HG03159 (cell line): ENCODE measurements at regions not wholly inside any gene's neighbourhood (a gene's known extent, or its start where the extent isn't known, plus 50 kb on each side); places are given as distances from the start of the nearest gene placed in this dataset.
"Not testable (repeated sequence)": the region's sequence is repeated elsewhere in the genome, so short reads cannot be mapped to it uniquely, and the experiment has no call there.

ENCODE experiments used
- ATAC-seq: cut with Tn5 transposase; IDR thresholded peaks from one replicate; pipeline ENCODE4 v1.9.1; 2021; ENCODE audit warnings: mild to moderate bottlenecking, moderate library complexity; ENCODE audit not compliant: unreplicated experiment

DNA sequence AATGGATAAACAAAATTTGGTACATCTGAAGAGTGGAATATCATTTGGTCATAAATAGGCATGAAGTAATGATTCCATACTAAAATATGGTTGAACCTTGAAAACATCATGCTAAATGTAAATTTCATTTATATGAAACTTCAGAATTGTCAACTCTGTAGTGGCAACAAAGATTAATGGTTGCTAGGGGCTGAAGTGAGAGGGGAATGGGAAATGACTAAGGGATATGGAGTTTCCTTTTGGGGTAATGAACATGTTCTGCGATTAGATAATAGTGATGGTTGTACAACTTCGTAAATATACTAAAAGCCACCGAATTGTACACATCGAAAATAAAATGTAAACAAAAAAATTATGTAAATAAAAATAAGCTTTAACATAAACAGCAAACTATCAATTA lies 384.1 kb upstream of the STEAP1 start:
- no peak for ATAC-seq

DNA sequence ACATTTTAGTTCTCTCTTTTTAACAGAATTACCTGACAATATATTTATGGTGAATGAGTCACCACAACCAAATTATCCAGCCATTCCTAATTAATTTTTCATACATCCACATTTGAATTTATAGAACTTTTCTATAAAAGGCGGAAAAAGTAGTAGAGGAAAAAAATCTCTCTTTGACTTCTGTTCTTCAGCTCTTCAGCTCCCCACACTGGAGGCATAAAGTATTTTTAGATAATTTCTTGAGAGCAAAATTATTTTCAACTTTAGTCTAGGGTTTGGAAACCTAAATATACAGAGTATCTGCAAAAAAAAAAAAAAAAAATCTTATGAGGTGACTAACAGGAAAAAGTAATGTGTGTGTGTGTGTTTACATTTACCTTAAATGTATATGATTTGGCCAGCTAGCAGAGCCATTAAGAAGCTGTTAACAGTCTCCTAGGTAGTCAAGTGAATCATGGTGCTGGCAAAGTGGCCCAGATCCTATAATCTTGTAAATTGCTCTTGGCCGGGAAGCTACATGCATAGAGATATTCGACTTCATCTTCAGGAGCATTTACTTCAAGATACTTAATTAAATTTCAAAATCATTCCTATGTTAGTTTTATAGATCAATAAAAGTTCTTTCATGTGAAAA lies 383.1 kb upstream of the STEAP1 start:
- ATAC-seq = no peak

DNA sequence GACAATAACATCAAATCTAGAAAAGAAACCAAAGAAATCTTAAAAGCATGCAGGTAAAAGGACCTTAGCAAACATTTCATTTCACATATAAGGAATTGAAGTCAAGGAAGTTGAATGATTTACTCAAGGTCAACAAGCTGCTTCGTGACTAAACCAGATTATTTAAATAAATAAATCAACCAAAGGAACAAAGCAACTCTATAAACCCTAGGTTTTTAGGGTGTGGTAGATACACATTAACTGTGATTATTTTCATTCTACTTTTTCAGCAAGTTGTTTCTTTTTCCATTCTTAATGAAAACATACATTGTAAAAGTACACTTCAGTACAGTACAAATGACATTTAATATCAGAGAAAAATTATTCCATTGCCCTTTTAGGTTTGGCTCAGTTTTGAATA lies 382.0 kb upstream of the STEAP1 start:
- no peak for ATAC-seq

DNA sequence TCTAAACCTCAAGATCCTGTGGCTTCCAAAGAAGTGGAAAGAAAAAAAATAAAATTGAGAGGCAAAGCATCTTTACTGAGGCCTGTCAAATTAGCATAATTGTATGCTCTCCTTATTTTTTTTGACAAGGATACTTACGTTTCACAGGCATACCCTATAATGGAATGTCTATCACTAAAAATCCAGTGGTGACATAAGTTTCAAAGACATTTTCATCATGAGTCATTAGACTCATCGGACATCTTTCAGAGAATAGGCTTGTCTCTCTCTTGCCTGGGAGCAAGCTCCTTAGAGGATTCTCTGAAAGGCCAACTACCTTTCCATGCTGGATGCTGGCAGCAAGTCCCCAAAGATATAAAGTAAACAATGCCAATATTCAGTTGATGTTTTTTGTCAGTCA lies 380.7 kb upstream of the STEAP1 start:
- ATAC-seq = no peak

DNA sequence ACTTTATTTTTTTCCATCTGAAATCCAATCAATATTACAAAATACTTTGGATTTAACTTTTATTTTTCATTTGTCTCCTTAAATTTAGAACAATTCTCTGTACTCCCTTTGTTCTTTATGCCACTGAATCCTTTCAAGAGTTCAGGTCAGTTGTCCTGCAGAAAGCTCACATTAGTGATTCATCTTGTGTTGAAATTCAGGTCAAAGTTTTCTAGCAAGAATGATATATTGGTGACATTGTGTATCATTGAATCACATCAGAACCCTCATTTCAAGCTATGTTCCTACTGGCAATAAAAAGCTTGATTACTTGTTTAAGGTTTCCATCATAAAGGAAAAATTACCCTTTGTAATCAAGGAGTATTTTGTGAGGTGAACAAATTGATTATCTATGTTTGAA lies 378.8 kb upstream of the STEAP1 start:
- ATAC-seq = no peak

DNA sequence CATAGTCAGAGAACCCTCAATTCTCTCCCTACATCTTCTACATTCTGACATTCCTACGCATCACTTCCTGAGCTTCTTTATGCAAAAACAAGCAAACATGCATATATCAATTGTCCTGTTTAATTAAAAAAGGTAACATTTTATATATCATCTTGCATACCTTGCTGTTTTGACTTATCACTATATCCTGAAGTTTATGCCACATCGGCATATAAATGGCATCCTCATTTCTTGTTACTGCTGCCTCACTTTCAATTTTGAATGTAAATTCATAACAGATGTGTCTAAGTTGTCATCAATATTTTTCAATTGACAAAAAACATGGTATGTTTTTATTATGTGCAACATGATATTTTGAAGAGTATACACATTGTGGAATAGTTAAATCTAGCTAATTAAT lies 377.3 kb upstream of the STEAP1 start:
- no peak for ATAC-seq

DNA sequence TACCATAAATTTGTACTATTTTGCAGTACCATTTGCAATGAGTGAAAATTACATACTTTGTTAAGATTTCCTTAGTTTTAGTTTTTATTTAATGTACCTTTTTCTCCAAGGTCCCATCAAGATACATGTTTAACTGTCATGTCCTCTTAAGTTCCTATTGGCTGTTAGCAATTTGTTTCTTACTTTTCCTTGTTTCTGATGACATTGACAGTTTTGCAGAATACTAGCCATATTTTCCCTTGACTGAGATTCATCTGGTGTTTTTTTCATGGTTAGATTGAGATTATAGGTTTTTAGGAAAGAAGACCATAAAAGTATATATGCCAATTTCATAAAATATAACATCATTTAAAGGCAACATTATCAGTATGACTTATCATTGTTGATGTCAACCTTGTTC lies 376.8 kb upstream of the STEAP1 start:
- ATAC-seq = no peak

DNA sequence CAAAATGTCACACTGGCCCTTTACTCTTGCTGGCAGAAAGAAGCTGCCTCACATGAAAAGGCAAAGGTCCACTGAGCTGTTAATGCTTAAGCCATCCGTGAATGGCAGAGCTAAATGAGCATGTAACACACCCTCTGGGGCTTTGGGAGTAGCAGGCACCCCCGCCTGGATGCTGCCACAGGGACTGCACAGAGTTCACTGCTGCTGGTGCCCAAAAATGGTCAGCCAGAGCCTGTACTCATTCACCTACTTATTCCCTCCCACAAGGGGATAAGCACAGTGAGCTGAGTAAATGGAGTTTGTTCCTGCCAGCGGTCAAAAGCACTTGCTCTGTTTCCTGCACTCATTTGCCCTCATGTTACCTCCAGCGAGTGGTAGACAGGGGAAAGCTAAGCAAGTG lies 374.0 kb upstream of the STEAP1 start:
- ATAC-seq = no peak

DNA sequence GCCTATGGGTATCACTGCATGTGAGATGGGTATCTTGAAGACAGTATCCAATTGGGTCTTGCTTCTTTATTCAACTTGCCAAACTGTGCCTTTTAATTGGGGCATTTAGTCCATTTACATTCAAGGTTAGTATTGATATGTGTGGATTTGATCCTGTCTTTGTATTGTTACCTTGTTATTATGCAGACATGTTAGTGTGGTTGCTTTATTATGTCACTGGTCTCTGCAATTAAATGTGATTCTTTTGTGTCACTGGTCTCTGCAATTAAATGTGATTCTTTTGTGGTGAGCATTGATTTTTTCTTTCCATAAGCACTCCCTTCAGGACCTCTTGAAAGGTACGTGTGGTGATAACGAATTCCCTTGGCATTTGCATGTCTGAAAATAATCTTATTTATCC lies 357.8 kb upstream of the STEAP1 start:
- ATAC-seq = no peak

DNA sequence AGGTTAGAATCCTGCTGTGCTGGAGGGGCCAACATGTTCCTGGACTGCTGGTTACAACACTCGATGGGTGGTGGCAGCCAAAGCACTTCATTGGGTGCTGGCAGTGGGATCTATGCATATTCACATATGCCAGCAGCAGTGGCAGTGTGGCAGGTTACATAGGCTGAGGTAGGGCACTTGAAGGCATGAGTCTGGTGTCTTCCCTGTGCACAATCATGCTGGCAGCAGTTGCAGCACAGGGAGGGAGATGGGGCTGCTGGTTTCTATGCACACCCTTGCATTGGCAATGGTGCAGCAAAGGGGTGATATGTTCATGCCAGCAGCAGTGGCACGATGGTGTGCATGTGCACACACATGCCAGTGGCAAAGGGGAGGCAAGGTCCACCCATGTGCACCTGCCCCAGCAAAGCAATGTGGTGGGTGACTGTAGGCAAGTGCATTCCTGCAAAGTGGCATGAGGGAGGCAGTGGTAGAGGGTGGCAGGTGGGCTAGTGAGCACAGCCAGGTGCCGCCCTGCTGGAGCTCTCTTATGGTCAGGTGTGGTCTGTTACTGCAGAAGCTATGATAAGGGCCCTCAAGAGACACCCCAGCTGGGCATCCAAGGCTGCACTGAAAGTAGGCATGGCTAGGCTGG lies 356.2 kb upstream of the STEAP1 start:
- no peak for ATAC-seq

DNA sequence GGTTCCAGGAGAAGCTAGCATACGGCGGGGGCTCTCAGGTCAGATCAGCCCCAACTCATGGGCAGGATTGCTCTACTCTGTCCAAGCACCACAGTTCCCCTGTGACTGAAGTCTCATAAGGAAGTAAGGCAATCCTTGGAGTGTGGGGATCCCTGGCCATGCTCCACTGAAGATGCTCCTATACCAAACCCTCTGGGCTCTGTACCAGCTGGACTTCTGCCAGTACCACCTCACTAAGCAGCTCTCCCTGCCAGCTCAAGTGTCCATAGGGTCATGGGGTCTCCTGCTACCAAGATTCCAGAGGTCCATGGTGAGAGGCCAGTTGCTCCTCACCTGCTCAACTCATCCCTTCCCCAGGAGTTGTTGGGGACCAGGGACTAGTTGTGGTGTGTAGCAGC lies 355.7 kb upstream of the STEAP1 start:
- no peak for ATAC-seq

DNA sequence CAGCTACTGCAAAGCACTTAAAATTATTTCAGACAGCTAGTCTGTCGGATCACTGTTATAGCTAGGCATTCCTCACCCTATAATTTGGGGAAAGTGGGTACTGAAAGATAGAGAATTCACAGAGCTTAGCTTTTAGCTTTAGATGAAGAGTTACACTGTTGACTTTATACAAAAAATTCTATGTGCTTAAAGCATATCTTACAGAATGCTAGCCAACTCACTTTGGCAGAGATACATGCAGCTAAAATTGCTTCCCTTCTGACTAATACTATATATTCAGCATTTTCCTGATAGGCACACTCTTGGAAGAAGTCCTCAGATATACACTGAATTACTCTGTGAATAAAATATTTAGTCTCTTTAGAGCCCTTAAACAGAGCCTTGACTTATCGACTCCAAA lies 353.5 kb upstream of the STEAP1 start:
- ATAC-seq = no peak

DNA sequence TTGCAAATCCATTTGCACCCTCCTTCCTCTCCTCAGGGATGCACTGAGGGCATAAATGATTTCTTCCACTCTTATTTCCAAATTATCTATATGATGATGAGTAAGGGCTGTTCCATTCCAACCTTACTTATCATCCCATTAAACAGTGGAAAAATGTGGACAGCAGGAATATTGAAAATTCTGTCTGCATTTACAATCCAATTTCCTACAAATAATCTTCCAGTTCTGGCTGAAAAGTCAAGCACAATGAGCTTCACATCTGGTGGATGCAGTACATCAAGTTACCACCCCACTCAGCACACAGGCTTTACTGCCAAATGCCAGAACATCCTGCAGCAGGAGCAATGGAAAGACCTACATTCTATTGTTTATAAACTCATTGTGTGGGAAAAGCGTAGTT lies 345.0 kb upstream of the STEAP1 start:
- no peak for ATAC-seq

DNA sequence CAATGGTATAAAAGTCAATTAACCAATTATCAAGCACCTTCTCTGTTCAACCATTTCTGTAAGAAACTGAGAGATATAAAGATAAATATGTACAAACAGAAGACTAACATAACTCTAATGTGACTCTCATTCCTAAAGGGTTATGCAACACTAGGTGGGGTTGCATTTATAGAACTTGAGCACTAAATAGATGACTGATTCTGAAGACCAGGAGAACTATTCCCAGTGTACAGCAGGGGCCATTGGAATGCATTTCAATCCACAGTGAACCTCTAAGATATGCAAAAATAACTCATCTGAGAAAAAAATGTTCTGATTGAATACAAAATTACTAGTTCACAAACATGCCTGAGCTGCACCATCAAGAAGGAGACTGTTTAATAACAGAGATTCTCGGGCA lies 341.2 kb upstream of the STEAP1 start:
- no peak for ATAC-seq

DNA sequence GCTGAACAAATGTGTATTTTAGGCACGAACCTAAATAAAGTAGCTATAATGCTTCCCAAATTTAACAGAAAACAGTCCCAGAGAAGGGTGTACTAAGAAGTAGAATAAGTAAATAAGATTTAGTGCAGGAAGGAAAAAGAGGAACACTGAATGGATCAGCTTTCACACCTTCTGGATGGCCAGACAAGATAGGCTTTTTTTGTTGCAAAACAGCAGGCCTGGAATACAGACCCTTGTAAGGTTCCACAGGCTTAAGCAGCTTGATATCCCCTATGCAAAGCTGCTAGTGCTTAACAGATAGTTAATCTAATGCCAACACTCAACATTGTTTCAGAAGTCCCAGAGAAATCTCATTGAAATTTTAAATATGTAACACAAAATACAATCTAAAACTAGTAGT lies 328.1 kb upstream of the STEAP1 start:
- no peak for ATAC-seq

DNA sequence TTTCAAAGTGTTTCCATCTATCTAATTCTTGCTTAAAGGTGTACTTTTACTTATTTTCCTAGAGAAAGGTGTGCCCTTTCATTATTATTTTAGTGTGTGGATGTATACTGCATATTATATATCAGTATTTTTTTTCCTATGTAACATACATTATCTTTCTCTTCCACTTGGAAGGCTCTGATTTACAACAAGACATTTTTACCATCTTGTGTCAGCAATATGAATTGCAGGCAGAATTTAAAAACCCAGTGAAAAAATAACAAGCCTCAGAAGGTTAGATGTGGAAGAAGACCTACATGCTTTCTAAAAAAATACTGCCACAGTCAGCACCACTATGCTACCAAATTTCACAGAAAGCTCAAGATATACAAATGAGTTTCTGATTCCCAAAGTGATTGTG lies 327.7 kb upstream of the STEAP1 start:
- ATAC-seq = no peak

DNA sequence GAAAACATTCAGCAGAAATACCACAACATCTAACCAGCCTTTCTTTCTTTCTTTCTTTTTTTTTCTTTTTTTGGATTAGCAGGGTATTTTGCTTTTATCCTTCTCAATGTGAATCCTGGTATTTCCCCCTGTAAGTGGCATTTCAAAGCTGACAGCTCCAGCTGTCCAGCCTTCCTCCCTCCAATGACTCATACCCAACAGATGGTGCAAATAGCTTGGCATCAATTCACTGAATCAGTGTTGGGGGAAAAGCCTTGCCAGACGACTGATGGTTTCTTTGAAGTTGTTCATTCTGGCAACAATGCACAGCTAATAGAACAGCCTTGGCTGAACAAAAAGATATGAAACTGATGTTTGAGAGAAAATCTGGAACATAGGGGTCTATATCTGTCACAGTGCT lies 316.8 kb upstream of the STEAP1 start:
- ATAC-seq = no peak

DNA sequence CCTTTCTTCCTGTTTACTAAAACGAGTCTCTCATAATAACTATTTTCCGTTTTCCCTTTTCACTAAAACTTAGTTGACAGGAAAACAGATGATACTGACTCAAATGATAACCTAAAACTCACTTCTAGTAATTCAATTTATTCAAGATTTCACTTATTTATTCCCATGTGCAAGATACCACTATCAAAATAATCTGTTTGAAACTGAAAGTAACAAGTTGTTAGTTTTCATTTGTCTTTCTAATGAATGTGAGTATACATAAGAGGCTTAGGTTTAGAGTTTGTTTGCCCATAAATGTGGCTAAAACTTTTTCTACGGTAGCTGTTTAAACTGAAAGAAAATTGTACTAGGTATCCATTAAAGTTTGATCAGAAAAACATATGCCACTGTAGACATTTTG lies 314.9 kb upstream of the STEAP1 start:
- no peak for ATAC-seq

DNA sequence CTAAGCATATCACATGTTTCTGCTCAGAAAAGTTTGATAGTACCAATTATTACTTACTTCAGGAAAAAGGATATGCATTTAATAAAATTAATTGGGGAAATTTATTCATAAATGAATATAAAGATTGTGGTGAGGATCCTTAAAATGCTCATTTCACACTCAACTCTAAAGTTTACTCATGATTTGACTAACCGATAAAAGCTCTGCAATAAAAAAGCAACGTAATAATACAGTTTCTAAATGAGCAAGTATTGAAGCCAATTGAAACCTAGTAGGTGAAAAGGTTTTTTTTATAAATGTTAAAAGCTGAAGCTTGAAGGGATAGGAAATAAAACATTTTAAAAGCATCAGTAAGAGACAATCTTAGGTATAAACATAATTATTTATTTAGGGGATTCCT lies 308.3 kb upstream of the STEAP1 start:
- ATAC-seq = no peak

DNA sequence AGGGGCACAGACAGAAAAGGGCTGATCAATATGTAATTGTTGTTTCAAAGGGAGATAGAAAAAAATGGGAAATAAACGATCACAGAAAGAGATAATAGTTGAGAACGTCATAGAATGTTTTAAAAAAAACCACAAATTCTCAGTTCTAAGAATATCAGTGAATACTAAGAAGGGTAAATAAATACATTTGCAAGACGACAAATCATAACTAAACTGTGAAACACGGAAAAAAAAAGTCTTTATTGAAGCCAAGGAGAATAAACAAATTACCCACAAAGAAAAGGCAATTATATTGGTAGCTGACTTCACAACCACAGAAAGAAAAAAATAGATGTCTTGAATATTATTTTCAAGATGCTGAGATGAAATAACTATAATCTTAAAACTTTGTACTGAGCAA lies 305.2 kb upstream of the STEAP1 start:
- no peak for ATAC-seq

DNA sequence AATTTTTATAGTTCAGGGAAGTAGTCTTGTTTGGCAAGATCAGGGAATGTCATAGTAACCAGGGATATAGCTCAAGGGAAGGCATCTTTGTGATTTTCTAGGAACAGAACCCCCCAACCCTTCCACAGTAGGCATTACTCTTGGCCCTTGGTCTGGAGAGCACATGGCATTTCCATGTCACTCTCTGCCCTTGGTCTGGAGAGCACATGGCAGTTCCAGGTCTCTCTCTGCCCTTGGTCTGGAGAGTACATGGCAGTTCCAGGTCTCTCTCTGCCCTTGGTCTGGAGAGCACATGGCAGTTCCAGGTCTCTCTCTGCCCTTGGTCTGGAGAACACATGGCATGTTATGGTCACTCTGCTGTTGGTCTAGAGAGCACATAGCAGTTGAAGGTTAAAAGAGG lies 297.2 kb upstream of the STEAP1 start:
- ATAC-seq = not testable (repeated sequence)

DNA sequence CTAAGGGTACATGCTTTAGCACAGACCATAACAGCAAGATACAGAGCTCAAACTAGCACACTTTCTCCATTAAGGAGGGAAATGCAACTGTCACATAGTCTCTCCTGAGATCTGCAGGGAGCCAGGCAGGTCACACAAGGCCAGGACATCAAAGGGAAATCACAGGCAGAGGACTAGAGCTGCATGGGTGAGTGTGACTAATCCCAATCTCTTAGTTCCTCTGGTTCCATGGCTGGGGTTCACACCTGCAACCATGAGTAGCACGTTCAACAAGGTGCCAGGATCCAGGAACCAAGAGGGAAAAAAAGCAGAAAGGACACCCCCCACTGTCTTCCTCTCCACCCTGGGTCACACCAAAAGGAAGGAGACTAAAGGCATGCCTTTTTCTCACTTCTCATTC lies 296.5 kb upstream of the STEAP1 start:
- no peak for ATAC-seq

DNA sequence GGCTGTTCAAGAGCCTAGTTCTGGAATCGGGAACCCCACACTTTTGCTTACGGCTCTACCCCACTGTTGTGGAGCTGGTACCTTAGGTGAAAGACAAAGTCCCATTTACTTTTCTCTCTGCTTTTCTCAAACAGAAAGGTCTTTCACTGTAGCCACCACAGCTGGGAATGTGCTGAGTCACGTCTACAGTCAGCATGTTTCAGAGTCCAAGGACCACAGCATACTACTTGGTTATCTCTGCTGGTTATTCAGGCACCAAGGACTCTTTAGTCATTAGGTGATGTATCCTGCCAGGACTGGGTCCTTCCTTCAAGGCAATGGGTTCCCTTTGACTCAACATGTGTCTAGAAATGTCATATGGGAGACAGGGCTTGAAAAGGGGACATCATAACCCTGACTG lies 266.8 kb upstream of the STEAP1 start:
- ATAC-seq = no peak
